ENCODE measurements at regions not wholly inside any gene's neighbourhood (a gene's known extent, or its start where the extent isn't known, plus 50 kb on each side); places are given as distances from the start of the nearest gene placed in this dataset.

DNA sequence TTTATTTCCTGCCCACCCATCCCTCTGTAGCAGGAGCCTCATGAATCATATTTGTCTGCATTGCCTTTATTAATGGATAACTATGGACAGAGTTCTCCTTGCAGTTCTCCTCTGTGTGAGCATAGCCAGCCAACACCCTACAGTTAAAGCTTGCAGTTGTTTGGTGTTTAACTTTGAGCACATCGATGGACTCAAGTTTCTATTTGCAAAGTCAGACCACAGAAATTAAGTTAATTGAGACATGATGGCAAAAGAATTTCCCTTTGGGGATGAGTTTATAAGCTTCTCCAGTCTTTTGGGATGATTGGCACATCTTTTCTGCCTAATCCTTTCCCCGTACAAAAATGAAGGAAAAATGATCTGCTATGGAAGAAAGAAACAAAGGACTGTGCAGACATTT is 398.9 kb upstream of the THBS1 start:
- TF ChIP-seq POLR2A (IDR thresholded peaks at IDR 0.05) (no peak), EP300 (IDR thresholded peaks at IDR 0.05) (no peak), POLR2AphosphoS5 (IDR thresholded peaks at IDR 0.05) (no peak)
- TF ChIP-seq, protein P1, sequence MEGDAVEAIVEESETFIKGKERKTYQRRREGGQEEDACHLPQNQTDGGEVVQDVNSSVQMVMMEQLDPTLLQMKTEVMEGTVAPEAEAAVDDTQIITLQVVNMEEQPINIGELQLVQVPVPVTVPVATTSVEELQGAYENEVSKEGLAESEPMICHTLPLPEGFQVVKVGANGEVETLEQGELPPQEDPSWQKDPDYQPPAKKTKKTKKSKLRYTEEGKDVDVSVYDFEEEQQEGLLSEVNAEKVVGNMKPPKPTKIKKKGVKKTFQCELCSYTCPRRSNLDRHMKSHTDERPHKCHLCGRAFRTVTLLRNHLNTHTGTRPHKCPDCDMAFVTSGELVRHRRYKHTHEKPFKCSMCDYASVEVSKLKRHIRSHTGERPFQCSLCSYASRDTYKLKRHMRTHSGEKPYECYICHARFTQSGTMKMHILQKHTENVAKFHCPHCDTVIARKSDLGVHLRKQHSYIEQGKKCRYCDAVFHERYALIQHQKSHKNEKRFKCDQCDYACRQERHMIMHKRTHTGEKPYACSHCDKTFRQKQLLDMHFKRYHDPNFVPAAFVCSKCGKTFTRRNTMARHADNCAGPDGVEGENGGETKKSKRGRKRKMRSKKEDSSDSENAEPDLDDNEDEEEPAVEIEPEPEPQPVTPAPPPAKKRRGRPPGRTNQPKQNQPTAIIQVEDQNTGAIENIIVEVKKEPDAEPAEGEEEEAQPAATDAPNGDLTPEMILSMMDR (IDR thresholded peaks at IDR 0.05) = no peak
